Peyer's patch (tissue), 4 donors: ENCODE measurements at regions not wholly inside any gene's neighbourhood (a gene's known extent, or its start where the extent isn't known, plus 50 kb on each side); places are given as distances from the start of the nearest gene placed in this dataset.

Experiments used
- DNase-seq, 3 donors: peaks; one replicate each; pipeline ENCODE4 v3.0.0-alpha.2; 2017 to 2019
- H3K27ac ChIP-seq, 4 donors: fragments of 200-600 bp; sonication (generic); one replicate each; pipeline ENCODE4 v1.5.1; 2016 to 2019
- H3K27me3 ChIP-seq, 2 donors: fragments of 200-600 bp; sonication (generic); one replicate each; pipeline ENCODE4 v1.5.1; 2019
- H3K36me3 ChIP-seq, 3 donors: fragments of 200-600 bp; sonication (generic); one replicate each; pipeline ENCODE4 v1.5.1; 2016 to 2019
- H3K4me1 ChIP-seq, 4 donors: fragments of 200-600 bp; sonication (generic); one replicate each; pipeline ENCODE4 v1.5.1; 2016 to 2019
- H3K4me3 ChIP-seq, 4 donors: fragments of 200-600 bp; sonication (generic); 1 replicate in 3 of 4; 2 replicates in 1 of 4; pipeline ENCODE4 v1.5.1; 2016 to 2019; ENCODE audit warnings: mild to moderate bottlenecking in 1 of 4
- H3K9me3 ChIP-seq, 4 donors: fragments of 200-600 bp; sonication (generic); one replicate each; pipeline ENCODE4 v1.5.1; 2016 to 2019; ENCODE audit warnings: mild to moderate bottlenecking in 1 of 4
- POLR2A ChIP-seq, 2 donors: fragments of 450-650 bp; IDR thresholded peaks; one replicate each; pipeline ENCODE4 v1.5.1; 2017; ENCODE audit warnings: antibody characterized with exemption in 2 of 2, mild to moderate bottlenecking in 2 of 2, moderate library complexity in 2 of 2
- TF ChIP-seq, protein P1 (sequence below), 6 experiments: fragments of 450-650 bp in 4 of 6; fragments of 200-600 bp in 2 of 6; sonication (generic) in 1 of 6; IDR thresholded peaks; one replicate each; pipeline ENCODE4 v1.5.1; 2017 to 2019; ENCODE audit warnings: antibody characterized with exemption in 6 of 6, mild to moderate bottlenecking in 3 of 6, moderate library complexity in 1 of 6

DNA sequence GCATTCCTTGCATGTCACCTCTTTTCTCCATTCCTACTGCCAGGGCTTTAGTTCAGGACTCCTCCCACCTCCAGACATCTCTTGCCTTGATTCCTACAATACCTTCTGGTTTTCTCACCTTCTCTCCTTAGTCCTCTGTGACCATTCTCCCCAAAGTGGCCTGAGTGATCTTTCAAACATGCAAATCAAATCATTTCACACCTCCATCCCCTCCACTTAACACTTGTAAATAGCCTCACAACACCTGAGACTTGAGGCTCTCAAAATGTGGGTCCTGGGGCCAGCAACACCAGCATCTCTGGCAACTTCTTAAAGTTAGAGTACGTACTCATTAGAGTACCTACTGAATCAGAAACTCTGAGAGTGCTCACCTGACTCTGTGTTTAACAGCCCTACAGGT lies 68.4 kb downstream of the RTL9 start:
- no peak for TF ChIP-seq POLR2A (IDR thresholded peaks at IDR 0.05)
- TF ChIP-seq, protein P1, sequence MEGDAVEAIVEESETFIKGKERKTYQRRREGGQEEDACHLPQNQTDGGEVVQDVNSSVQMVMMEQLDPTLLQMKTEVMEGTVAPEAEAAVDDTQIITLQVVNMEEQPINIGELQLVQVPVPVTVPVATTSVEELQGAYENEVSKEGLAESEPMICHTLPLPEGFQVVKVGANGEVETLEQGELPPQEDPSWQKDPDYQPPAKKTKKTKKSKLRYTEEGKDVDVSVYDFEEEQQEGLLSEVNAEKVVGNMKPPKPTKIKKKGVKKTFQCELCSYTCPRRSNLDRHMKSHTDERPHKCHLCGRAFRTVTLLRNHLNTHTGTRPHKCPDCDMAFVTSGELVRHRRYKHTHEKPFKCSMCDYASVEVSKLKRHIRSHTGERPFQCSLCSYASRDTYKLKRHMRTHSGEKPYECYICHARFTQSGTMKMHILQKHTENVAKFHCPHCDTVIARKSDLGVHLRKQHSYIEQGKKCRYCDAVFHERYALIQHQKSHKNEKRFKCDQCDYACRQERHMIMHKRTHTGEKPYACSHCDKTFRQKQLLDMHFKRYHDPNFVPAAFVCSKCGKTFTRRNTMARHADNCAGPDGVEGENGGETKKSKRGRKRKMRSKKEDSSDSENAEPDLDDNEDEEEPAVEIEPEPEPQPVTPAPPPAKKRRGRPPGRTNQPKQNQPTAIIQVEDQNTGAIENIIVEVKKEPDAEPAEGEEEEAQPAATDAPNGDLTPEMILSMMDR (IDR thresholded peaks at IDR 0.05), result no peak
- Histone ChIP-seq H3K27ac (no peak overlapping the region), H3K4me3 (no peak overlapping the region), H3K9me3 (no peaks in the 10 kb centered on the region), H3K36me3 (no peaks in the 10 kb centered on the region), H3K27me3 (no peaks in the 10 kb centered on the region), H3K4me1 (no peaks in the 10 kb centered on the region)
- DNase-seq, result no peak

DNA sequence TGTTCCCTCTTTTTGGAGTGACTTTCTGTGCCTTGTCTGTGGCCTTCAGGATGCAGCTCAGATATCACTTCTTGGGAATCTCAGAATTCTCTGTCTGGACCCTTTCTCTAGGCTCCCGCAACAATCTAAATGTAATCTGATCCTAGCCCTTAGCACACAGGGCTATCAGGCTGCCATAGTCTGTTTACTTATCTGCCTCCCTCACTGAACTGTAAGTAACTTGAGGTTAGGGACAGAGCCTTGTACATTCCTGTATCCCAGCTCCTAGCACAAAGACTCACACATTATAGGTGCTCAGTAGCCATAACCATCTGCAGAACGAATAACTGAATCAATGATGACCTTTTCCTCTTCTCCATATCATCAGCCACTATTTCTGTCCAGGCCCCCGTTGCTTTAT lies 69.5 kb downstream of the RTL9 start:
- H3K4me3 ChIP-seq, result no peak overlapping the region
- no peaks in the 10 kb centered on the region for H3K36me3 ChIP-seq
- no peak overlapping the region for H3K27ac ChIP-seq
- no peaks in the 10 kb centered on the region for H3K27me3 ChIP-seq
- no peak for DNase-seq
- H3K9me3 ChIP-seq, result no peaks in the 10 kb centered on the region
- no peak for TF ChIP-seq POLR2A (IDR thresholded peaks at IDR 0.05)
- TF ChIP-seq, protein P1 (IDR thresholded peaks at IDR 0.05), result no peak
- no peaks in the 10 kb centered on the region for H3K4me1 ChIP-seq

DNA sequence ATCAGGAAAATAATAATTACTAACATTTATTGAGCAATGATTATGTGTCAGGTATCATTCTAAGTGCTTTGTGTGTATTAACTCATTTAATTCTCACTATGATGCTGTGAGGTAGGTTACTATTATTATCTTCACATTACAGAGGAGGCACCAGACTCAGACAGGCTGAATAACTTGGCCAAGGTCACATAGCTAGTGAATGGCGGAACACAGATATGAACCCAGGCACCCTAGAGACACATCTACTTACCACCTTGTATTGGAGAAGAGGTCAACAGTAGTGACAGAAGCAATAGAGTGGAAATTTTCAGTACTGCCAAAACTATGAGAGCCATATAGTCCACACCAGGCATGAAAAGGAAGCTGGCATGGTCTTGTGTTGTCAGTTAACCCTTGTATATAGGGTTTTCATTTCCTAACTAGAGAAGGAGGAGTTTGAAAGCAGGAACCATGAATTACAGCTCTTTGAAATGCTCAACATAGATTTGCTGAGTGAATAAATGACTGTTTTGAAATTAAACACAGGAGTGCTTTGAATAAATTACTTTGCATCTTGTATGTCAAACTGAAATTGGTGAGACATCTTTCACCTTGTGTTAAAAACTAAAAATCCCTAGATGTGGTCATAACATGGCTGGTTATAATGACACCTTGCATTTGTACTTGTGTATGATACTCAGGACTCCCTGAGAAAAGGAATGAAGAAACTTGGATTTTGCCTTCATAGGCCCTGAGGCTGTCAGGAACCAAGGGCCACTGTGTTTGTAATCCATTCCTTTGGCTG lies 71.8 kb downstream of the RTL9 start:
- no peaks in the 10 kb centered on the region for H3K36me3 ChIP-seq
- TF ChIP-seq POLR2A (IDR thresholded peaks at IDR 0.05), result no peak
- TF ChIP-seq, protein P1 (IDR thresholded peaks at IDR 0.05), result no peak
- H3K27ac ChIP-seq, result no peak overlapping the region
- no peaks in the 10 kb centered on the region for H3K27me3 ChIP-seq
- H3K4me3 ChIP-seq, result no peak overlapping the region
- H3K4me1 ChIP-seq, result no peaks in the 10 kb centered on the region
- H3K9me3 ChIP-seq, result no peaks in the 10 kb centered on the region
- DNase-seq, result no peak

DNA sequence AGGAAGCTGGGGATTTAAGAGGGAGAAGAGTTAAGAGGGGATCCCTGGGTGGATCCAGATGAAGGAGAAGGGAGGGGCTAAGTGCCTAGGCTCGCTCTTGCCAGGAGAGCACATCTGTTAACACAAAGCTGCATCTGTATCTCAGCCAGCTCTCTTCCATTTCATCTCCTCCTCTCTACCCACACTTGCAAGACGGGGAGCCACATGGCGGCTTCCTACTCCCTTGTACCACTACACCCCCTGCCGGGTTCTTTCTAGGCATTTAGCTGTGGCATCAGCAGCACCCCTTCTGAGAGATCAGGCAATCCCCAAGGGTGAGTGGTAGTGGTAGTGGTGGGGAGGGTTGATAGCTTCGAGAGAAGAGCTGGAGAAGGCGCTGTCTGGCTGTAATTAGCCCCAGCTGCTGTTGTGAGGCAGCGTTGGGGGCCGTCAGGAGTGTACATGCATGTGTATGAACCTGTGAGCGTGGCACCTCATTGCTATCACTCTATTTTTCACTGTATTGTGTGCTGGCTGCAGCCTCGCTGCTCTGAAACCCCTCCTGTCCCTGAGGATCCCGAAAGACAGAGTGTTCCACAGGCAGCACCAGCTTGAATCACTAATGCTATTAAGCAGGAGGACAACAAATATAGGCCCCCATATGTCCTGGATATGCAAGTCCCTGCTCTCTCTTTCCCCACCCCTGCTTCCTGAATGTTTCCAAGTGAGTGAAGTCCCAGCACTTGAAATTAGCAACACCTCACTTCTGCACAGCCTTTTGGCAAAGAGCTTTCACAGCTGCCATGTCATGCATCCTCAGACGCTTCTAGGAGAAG lies 73.7 kb downstream of the RTL9 start:
- Histone ChIP-seq H3K27ac (no peak overlapping the region), H3K9me3 (no peaks in the 10 kb centered on the region), H3K4me3 (no peak overlapping the region), H3K36me3 (no peaks in the 10 kb centered on the region), H3K4me1 (no peaks in the 10 kb centered on the region), H3K27me3 (no peaks in the 10 kb centered on the region)
- DNase-seq, result no peak
- no peak for TF ChIP-seq POLR2A (IDR thresholded peaks at IDR 0.05)
- TF ChIP-seq, protein P1 (IDR thresholded peaks at IDR 0.05), result no peak

DNA sequence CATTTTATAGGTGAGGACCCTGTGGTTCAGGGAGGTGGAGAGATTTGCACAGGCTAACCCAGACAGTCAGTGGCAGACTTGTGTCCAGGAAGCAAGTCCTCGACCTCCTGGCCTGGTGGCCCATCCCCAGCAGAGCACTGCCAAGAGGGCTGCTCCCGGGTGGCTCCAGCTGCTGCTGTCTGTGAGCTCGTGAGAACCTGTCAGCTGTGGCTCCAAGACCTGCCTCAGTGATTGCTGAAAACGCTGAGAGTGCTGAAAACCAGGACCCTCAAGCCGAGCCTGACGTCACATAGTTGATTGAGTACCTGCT lies 74.2 kb downstream of the RTL9 start:
- Histone ChIP-seq H3K4me3 (no peak overlapping the region), H3K36me3 (no peaks in the 10 kb centered on the region), H3K9me3 (no peaks in the 10 kb centered on the region), H3K27ac (no peak overlapping the region), H3K4me1 (no peaks in the 10 kb centered on the region), H3K27me3 (no peaks in the 10 kb centered on the region)
- TF ChIP-seq, protein P1 (IDR thresholded peaks at IDR 0.05), result no peak
- no peak for TF ChIP-seq POLR2A (IDR thresholded peaks at IDR 0.05)
- DNase-seq, result no peak
